HEK293 (cell line): ENCODE measurements at regions not wholly inside any gene's neighbourhood (a gene's known extent, or its start where the extent isn't known, plus 50 kb on each side); places are given as distances from the start of the nearest gene placed in this dataset.
A peak's percentile ranks its signal among the peaks of the same experiment; 100 is the strongest.

ENCODE experiments used
- CTCF ChIA-PET: fragments of 350-600 bp; formaldehyde crosslinking; extraction: SDS; loops from one replicate; lab custom pipeline; 2021; ENCODE audit warnings: antibody characterized with exemption; lab: Yijun Ruan, JAX
- POLR2A ChIA-PET: fragments of 300-600 bp; formaldehyde crosslinking; extraction: SDS; loops from one replicate; lab custom pipeline; 2020; ENCODE audit warnings: antibody characterized with exemption, inconsistent platforms; lab: Yijun Ruan, JAX
- H3K27ac ChIP-seq: fragments of 200-500 bp; sonication (Bioruptor generic); 2 replicates; pipeline ENCODE4 v1.5.1; 2014; ENCODE audit warnings: low read depth, low read length, control low read depth, inconsistent platforms; ENCODE audit errors: extremely low read depth
- H3K36me3 ChIP-seq, 2 experiments: fragments of 200-500 bp in 1 of 2; sonication (Bioruptor generic) in 1 of 2; 1 replicate in 1 of 2; 2 replicates in 1 of 2; pipeline ENCODE4 v1.5.1; 2014 to 2017; ENCODE audit warnings: inconsistent platforms in 2 of 2, low read length in 2 of 2; ENCODE audit not compliant: control insufficient read depth in 2 of 2, insufficient read depth in 1 of 2
- H3K4me1 ChIP-seq: fragments of 200-500 bp; sonication (Bioruptor generic); 2 replicates; pipeline ENCODE4 v1.5.1; 2014; ENCODE audit warnings: mild to moderate bottlenecking, low read length, inconsistent platforms; ENCODE audit not compliant: control insufficient read depth, insufficient read depth
- H3K4me3 ChIP-seq: 2 replicates; pipeline ENCODE4 v1.5.1; 2011; ENCODE audit warnings: low read depth, mild to moderate bottlenecking, control low read depth, low read length, moderate library complexity
- H3K9me3 ChIP-seq: fragments of 200-500 bp; sonication (Bioruptor generic); 2 replicates; pipeline ENCODE4 v1.5.1; 2014; ENCODE audit warnings: low read depth, low read length, inconsistent platforms; ENCODE audit not compliant: control insufficient read depth, insufficient read depth
- SP3 ChIP-seq: fragments of 450-650 bp; formaldehyde crosslinking; IDR thresholded peaks from 2 replicates; pipeline ENCODE4 v1.5.1; 2016; ENCODE audit warnings: missing biosample characterization, missing genetic modification characterization
- YY2 ChIP-seq: fragments of 450-650 bp; formaldehyde crosslinking; IDR thresholded peaks from 2 replicates; pipeline ENCODE4 v1.5.1; 2016; ENCODE audit warnings: missing biosample characterization, missing genetic modification characterization
- ZNF112 ChIP-seq: fragments of 450-650 bp; formaldehyde crosslinking; IDR thresholded peaks from 2 replicates; pipeline ENCODE4 v1.5.0; 2017; ENCODE audit warnings: missing biosample characterization, missing genetic modification characterization
- ZNF140 ChIP-seq: fragments of 450-650 bp; formaldehyde crosslinking; IDR thresholded peaks from 2 replicates; pipeline ENCODE4 v1.5.1; 2016; ENCODE audit warnings: missing biosample characterization, missing genetic modification characterization
- ZNF19 ChIP-seq: fragments of 450-650 bp; formaldehyde crosslinking; IDR thresholded peaks from 2 replicates; pipeline ENCODE4; 2016; ENCODE audit warnings: missing biosample characterization, missing genetic modification characterization, low read depth
- ZNF239 ChIP-seq: fragments of 450-650 bp; formaldehyde crosslinking; IDR thresholded peaks from 2 replicates; pipeline ENCODE4 v1.5.1; 2016; ENCODE audit warnings: missing biosample characterization, missing genetic modification characterization
- ZNF24 ChIP-seq: fragments of 450-650 bp; formaldehyde crosslinking; IDR thresholded peaks from 2 replicates; pipeline ENCODE4 v1.5.1; 2016; ENCODE audit warnings: missing biosample characterization, missing genetic modification characterization
- ZNF292 ChIP-seq: fragments of 450-650 bp; formaldehyde crosslinking; IDR thresholded peaks from 2 replicates; pipeline ENCODE4 v1.5.1; 2016; ENCODE audit warnings: low read depth, missing biosample characterization, missing genetic modification characterization, borderline replicate concordance
- ZNF426 ChIP-seq: fragments of 450-650 bp; formaldehyde crosslinking; IDR thresholded peaks from 2 replicates; pipeline ENCODE4 v1.5.1; 2017; ENCODE audit warnings: missing biosample characterization, missing genetic modification characterization, mild to moderate bottlenecking, inconsistent platforms, moderate library complexity
- ZNF521 ChIP-seq: fragments of 450-650 bp; formaldehyde crosslinking; IDR thresholded peaks from 2 replicates; pipeline ENCODE4 v1.5.1; 2017; ENCODE audit warnings: missing biosample characterization, mild to moderate bottlenecking, missing genetic modification characterization
- ZNF544 ChIP-seq: fragments of 450-650 bp; formaldehyde crosslinking; IDR thresholded peaks from 2 replicates; pipeline ENCODE4 v1.5.0; 2017; ENCODE audit warnings: missing biosample characterization, missing genetic modification characterization
- ZNF561 ChIP-seq: fragments of 450-650 bp; IDR thresholded peaks from 2 replicates; pipeline ENCODE4 v1.5.1; 2018; ENCODE audit warnings: missing biosample characterization, missing genetic modification characterization, borderline replicate concordance
- ZNF571 ChIP-seq: fragments of 450-650 bp; formaldehyde crosslinking; IDR thresholded peaks from 2 replicates; pipeline ENCODE4 v1.5.0; 2017; ENCODE audit warnings: missing biosample characterization, missing genetic modification characterization
- ZNF585B ChIP-seq: fragments of 450-650 bp; formaldehyde crosslinking; IDR thresholded peaks from 2 replicates; pipeline ENCODE4 v1.5.1; 2016; ENCODE audit warnings: missing biosample characterization, missing genetic modification characterization
- ZNF654 ChIP-seq: fragments of 450-650 bp; formaldehyde crosslinking; IDR thresholded peaks from 2 replicates; pipeline ENCODE4 v1.5.1; 2016; ENCODE audit warnings: low read depth, missing biosample characterization, missing genetic modification characterization
- ZSCAN4 ChIP-seq: fragments of 450-650 bp; formaldehyde crosslinking; IDR thresholded peaks from 2 replicates; pipeline ENCODE4 v1.5.1; 2017; ENCODE audit warnings: missing biosample characterization, missing genetic modification characterization
- TF ChIP-seq, protein P1 (sequence below): fragments of 450-650 bp; formaldehyde crosslinking; IDR thresholded peaks from 2 replicates; pipeline ENCODE4 v1.5.1; 2016; ENCODE audit warnings: missing biosample characterization, missing genetic modification characterization, borderline replicate concordance
- TF ChIP-seq, protein P2 (sequence below): fragments of 450-650 bp; formaldehyde crosslinking; IDR thresholded peaks from 2 replicates; pipeline ENCODE4 v1.5.1; 2017; ENCODE audit warnings: missing biosample characterization, missing genetic modification characterization

GRCh38 chr2:3021720-3022119 is 355.9 kb downstream of the EIPR1 start:
- Histone ChIP-seq H3K36me3 (no peaks in the 10 kb centered on the region), H3K9me3 (no peaks in the 10 kb centered on the region), H3K27ac (no peak overlapping the region), H3K4me3 (no peak overlapping the region), H3K4me1 (no peaks in the 10 kb centered on the region)
- no peak for TF ChIP-seq SP3 (tag by site-specific recombination)
- TF ChIP-seq ZNF292 = no peak
- TF ChIP-seq ZNF140 (tag by site-specific recombination) = no peak
- TF ChIP-seq, protein P1, sequence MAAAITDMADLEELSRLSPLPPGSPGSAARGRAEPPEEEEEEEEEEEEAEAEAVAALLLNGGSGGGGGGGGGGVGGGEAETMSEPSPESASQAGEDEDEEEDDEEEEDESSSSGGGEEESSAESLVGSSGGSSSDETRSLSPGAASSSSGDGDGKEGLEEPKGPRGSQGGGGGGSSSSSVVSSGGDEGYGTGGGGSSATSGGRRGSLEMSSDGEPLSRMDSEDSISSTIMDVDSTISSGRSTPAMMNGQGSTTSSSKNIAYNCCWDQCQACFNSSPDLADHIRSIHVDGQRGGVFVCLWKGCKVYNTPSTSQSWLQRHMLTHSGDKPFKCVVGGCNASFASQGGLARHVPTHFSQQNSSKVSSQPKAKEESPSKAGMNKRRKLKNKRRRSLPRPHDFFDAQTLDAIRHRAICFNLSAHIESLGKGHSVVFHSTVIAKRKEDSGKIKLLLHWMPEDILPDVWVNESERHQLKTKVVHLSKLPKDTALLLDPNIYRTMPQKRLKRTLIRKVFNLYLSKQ (tag by site-specific recombination) = no peak
- no peak for TF ChIP-seq ZNF571 (tag by site-specific recombination)
- TF ChIP-seq ZNF239 (tag by site-specific recombination) = no peak
- TF ChIP-seq ZNF654 (tag by site-specific recombination) = no peak
- TF ChIP-seq YY2 = no peak
- TF ChIP-seq ZNF426 (tag by site-specific recombination) = no peak
- TF ChIP-seq, protein P2, sequence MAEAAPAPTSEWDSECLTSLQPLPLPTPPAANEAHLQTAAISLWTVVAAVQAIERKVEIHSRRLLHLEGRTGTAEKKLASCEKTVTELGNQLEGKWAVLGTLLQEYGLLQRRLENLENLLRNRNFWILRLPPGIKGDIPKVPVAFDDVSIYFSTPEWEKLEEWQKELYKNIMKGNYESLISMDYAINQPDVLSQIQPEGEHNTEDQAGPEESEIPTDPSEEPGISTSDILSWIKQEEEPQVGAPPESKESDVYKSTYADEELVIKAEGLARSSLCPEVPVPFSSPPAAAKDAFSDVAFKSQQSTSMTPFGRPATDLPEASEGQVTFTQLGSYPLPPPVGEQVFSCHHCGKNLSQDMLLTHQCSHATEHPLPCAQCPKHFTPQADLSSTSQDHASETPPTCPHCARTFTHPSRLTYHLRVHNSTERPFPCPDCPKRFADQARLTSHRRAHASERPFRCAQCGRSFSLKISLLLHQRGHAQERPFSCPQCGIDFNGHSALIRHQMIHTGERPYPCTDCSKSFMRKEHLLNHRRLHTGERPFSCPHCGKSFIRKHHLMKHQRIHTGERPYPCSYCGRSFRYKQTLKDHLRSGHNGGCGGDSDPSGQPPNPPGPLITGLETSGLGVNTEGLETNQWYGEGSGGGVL (tag by site-specific recombination) = no peak
- TF ChIP-seq ZNF521 = no peak
- ChIA-PET POLR2A (no interaction called here), CTCF (interaction anchor here (0.7 kb wide), 1 partner anchor 168 kb away, joined by 4 read pairs; no protein-coding TSS in a partner anchor)

DNA sequence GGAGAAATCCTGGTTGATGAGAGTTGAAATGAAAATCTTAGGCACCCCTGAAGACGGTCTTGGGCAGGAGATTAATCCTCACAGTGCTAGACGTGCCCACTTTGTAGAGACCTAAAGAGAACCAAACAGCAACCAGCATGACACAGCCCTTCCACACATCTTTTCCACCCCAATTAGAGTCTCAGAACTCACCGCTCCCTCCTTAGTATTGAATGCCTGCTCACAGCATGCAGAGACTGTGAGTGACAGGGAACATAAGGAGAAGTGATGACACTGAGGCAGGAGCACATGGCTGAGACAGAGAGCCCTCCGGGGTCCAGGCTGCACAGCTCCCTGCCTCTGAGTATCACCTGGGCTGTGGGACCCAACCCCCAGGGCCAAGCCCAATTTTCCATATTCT is 367.6 kb downstream of the EIPR1 start:
- Histone ChIP-seq H3K4me1 (no peaks in the 10 kb centered on the region), H3K4me3 (no peak overlapping the region), H3K36me3 (no peaks in the 10 kb centered on the region), H3K27ac (no peak overlapping the region), H3K9me3 (no peaks in the 10 kb centered on the region)
- POLR2A ChIA-PET = no interaction called here
- CTCF ChIA-PET = no interaction called here
- TF ChIP-seq ZNF561 (no peak), ZNF544 (tag by site-specific recombination) (no peak), ZNF112 (tag by site-specific recombination) (no peak), ZNF24 (no peak), ZNF19 (tag by site-specific recombination) (no peak), ZNF585B (tag by site-specific recombination) (no peak)

- CTCF ChIA-PET = no interaction called here
- TF ChIP-seq ZSCAN4 (peak; percentile 94), ZNF654 (tag by site-specific recombination) (no peak)
- H3K4me3 ChIP-seq = no peak overlapping the region
- H3K36me3 ChIP-seq = no peaks in the 10 kb centered on the region
- H3K9me3 ChIP-seq = no peaks in the 10 kb centered on the region
- POLR2A ChIA-PET = no interaction called here
- no peak overlapping the region for H3K27ac ChIP-seq
- no peaks in the 10 kb centered on the region for H3K4me1 ChIP-seq
Measured at GRCh38 chr2:3009483-3009882, 368.1 kb downstream of the EIPR1 start.
